BJ (cell line): ENCODE measurements at regions not wholly inside any gene's neighbourhood (a gene's known extent, or its start where the extent isn't known, plus 50 kb on each side); places are given as distances from the start of the nearest gene placed in this dataset.

Experiments used
- CTCF ChIA-PET: fragments of 350-600 bp; formaldehyde crosslinking; extraction: SDS; loops from one replicate; lab custom pipeline; 2021; ENCODE audit warnings: antibody characterized with exemption, inconsistent platforms; lab: Yijun Ruan, JAX
- POLR2A ChIA-PET: fragments of 300-600 bp; sonication (Branson Sonifier 250); formaldehyde crosslinking; extraction: SDS; loops from one replicate; lab custom pipeline; 2021; ENCODE audit warnings: antibody characterized with exemption; lab: Charles Lee
- DNase-seq: peaks from one replicate; pipeline ENCODE4 v3.0.0-alpha.2; 2011; ENCODE audit warnings: low read depth
- H3K27me3 ChIP-seq: 2 replicates; pipeline ENCODE4 v1.6.0; 2011; ENCODE audit warnings: low read length; ENCODE audit not compliant: control insufficient read depth, insufficient read depth
- H3K36me3 ChIP-seq: 2 replicates; pipeline ENCODE4 v1.5.1; 2011; ENCODE audit warnings: low read length; ENCODE audit not compliant: control insufficient read depth, insufficient read depth
- H3K4me3 ChIP-seq: 2 replicates; pipeline ENCODE4 v1.5.1; 2011; ENCODE audit warnings: low read depth, mild to moderate bottlenecking, control low read depth, low read length
- TF ChIP-seq, protein P1 (sequence below): IDR thresholded peaks from 2 replicates; pipeline ENCODE4 v1.5.1; 2011; ENCODE audit warnings: low read depth, mild to moderate bottlenecking, control low read depth, inconsistent platforms, low read length, moderate library complexity; ENCODE audit not compliant: insufficient read depth

DNA sequence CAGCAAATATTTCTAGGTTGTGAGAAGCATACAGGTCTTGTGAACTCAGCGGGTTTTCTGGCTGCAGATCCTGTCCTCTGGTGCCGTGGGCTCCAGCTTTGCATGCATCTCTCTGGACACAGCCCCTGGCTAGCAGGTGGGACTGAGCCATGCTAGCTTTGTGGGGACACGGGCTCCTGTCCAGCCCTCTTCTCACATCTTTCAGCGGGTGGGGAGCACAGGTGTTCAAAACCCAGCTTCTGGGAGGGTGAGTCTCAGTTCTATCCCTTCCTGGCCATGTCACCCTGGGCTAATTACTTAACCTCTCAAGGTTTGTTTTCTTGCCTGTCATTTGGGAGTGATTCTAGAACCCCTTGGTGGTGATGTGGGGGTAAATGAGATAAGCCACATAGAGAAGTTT lies 162.3 kb downstream of the ICE1 start:
- no peak for DNase-seq
- H3K27me3 ChIP-seq, result no peaks in the 10 kb centered on the region
- no peaks in the 10 kb centered on the region for H3K36me3 ChIP-seq
- POLR2A ChIA-PET, result no interaction called here
- H3K4me3 ChIP-seq, result no peak overlapping the region
- CTCF ChIA-PET, result interaction anchor here (1.5 kb wide), 1 partner anchor 10 kb away, joined by 4 read pairs; no protein-coding TSS in a partner anchor
- TF ChIP-seq, protein P1, sequence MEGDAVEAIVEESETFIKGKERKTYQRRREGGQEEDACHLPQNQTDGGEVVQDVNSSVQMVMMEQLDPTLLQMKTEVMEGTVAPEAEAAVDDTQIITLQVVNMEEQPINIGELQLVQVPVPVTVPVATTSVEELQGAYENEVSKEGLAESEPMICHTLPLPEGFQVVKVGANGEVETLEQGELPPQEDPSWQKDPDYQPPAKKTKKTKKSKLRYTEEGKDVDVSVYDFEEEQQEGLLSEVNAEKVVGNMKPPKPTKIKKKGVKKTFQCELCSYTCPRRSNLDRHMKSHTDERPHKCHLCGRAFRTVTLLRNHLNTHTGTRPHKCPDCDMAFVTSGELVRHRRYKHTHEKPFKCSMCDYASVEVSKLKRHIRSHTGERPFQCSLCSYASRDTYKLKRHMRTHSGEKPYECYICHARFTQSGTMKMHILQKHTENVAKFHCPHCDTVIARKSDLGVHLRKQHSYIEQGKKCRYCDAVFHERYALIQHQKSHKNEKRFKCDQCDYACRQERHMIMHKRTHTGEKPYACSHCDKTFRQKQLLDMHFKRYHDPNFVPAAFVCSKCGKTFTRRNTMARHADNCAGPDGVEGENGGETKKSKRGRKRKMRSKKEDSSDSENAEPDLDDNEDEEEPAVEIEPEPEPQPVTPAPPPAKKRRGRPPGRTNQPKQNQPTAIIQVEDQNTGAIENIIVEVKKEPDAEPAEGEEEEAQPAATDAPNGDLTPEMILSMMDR, result no peak

DNA sequence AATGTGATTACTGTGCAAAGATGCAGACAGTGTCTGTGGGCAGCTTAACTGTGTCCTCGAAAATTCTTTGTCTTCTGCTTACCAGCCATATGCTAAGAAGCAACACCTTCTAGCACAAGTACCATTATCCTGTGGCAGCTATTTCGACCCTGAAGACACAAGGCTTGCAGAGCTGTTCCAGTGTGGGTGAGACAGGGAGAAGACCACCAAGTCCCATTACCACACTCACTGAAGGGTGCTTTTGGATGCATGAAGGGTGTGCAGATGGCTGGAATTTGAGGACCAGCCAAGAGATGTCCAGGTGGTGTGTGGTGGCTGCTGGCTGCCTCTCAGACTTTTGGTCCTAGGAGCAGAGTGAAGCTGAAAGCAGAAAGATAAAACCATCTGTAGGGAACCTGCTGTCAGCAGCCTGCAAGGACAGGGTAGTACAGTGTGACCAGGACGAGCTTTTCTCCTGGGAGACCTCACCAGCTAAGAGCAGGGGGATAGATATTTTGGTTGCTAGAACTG lies 161.8 kb downstream of the ICE1 start:
- POLR2A ChIA-PET, result no interaction called here
- TF ChIP-seq, protein P1, result no peak

DNA sequence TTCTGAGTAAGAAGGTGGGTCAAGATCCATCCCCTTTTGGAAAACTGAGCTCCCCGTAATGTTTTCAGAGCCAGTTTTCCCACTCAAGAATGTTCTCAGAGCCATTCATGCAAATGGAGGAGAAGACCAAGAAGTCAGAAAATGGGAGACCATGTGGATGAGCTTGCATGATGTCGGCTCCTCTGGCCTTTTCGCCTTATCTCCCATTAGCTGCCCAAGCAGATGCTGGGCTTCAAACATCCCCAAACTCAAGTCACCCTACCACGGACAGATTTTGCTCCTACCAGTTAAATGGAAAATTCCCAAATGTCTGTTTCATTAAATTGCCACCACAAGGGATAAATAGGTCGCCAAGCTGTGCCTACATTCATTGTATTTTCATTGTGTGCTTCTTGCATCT lies 161.4 kb downstream of the ICE1 start:
- CTCF ChIA-PET, result interaction anchor here (1.5 kb wide), 1 partner anchor 11 kb away, joined by 4 read pairs; no protein-coding TSS in a partner anchor
- TF ChIP-seq, protein P1, result no peak
- no peaks in the 10 kb centered on the region for H3K36me3 ChIP-seq
- no peaks in the 10 kb centered on the region for H3K27me3 ChIP-seq
- H3K4me3 ChIP-seq, result no peak overlapping the region
- DNase-seq, result no peak
- POLR2A ChIA-PET, result no interaction called here

More for the DNA sequence above, 161.8 kb downstream of the ICE1 start:
- no peaks in the 10 kb centered on the region for H3K36me3 ChIP-seq
- no peaks in the 10 kb centered on the region for H3K27me3 ChIP-seq
- no peak overlapping the region for H3K4me3 ChIP-seq
- CTCF ChIA-PET, result interaction anchor here (1.5 kb wide), 1 partner anchor 11 kb away, joined by 4 read pairs; no protein-coding TSS in a partner anchor
- no peak for DNase-seq

DNA sequence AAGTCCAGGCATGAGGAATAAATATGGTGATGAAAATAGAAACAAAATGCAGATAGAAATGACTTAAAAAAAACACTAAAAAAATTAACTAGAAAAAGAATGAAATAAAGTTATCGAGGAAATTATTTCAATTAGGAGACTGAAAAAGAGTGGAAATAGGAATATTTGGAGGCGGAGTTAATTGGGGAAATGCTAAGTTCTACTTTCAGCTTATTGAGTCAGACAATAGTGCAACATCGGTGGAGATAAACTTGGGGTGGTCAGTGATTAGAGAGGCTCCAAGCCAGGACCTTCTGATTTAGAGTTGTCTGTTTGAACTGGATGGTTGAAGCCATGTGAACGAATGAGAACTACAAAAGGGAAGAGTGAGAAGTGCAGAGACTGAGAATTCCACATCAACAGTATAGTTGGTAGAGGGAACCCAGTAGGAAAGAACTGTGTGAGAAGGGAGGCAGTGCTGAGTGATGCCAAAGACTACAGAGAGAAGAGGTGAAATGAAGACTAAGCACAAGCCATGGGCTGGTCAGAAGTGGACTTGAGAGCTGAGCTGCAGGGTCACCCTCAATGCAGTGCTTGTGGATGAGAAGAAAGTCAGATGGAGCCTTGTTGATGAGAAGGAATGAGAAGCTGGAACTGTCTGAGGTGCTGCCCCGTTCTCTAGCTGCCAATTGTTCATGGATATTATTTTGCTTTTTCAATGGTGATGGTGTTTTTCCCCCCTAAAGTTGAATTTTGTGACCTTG lies 160.7 kb downstream of the ICE1 start:
- Histone ChIP-seq H3K27me3 (no peaks in the 10 kb centered on the region), H3K36me3 (no peaks in the 10 kb centered on the region), H3K4me3 (no peak overlapping the region)
- DNase-seq, result no peak
- ChIA-PET POLR2A (no interaction called here), CTCF (no interaction called here)
- TF ChIP-seq, protein P1, result no peak

DNA sequence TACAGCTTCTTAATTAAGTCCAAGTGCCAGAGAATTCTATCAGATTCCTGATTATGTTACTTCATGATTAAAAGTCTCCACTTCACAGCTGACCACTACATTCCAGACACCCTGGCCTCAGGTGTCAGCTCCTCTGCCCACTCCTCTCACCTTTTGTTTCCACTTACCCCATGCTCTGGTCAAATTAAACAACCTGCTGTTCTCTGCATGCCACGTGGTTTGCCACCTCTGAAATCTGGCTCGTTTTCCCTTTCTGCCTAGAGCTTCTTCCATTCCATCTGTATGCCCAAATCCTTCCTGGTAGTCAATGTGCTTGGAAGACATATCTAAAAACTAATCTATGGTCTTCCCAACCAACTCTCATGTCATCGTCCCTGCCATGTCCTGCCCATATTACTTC lies 158.6 kb downstream of the ICE1 start:
- CTCF ChIA-PET, result interaction anchor here (0.8 kb wide), 1 partner anchor 19 kb away, joined by 3 read pairs; no protein-coding TSS in a partner anchor
- POLR2A ChIA-PET, result no interaction called here
- Histone ChIP-seq H3K27me3 (no peaks in the 10 kb centered on the region), H3K4me3 (no peak overlapping the region), H3K36me3 (no peaks in the 10 kb centered on the region)
- DNase-seq, result no peak
- TF ChIP-seq, protein P1, result no peak
